ENCODE measurements at regions not wholly inside any gene's neighbourhood (a gene's known extent, or its start where the extent isn't known, plus 50 kb on each side); places are given as distances from the start of the nearest gene placed in this dataset.

DNA sequence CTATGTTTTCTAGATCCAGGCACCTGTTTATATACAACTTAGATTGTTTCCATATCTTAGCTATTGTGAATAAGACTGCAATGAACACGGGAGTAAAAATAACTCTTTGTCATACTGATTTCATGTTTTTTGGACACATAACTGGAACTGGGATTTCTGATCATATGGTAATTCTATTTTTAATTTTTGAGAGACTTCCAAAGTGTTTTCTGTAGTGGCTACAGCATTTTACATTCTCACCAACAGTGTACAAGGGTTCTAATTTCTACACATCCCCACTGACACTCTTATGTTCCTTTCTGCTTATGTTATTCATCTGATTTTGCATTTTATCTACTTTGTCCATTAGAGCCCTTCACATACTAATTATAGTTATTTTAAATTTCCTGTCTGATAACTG, 1152.9 kb downstream of the SLITRK1 start:
- TF ChIP-seq MAX (IDR thresholded peaks at IDR 0.05; ENCODE audit: low read depth, low read length) (no peak), POLR2AphosphoS5 (IDR thresholded peaks at IDR 0.05; ENCODE audit: low read length) (no peak), CTCF (IDR thresholded peaks at IDR 0.05 in 2 of 3, conservative IDR thresholded peaks at IDR 0.05 in 1 of 3; ENCODE audit: control insufficient read depth in 2 of 3, extremely low read depth in 1 of 3, insufficient read depth in 1 of 3, low read depth in 3 of 3, low read length in 3 of 3) (no peak), POLR2A (IDR thresholded peaks at IDR 0.05; ENCODE audit: low read depth, low read length) (no peak), JUND (IDR thresholded peaks at IDR 0.05; ENCODE audit: low read depth, low read length) (no peak), KDM1A (IDR thresholded peaks at IDR 0.05; ENCODE audit: borderline replicate concordance) (no peak), SMAD5 (IDR thresholded peaks at IDR 0.05; ENCODE audit: low read depth) (no peak), SREBF1 (IDR thresholded peaks at IDR 0.05; ENCODE audit: low read length) (no peak), SMARCA5 (IDR thresholded peaks at IDR 0.05) (no peak), ZBTB11 (CRISPR knock-in tag; IDR thresholded peaks at IDR 0.05) (no peak), CHD2 (IDR thresholded peaks at IDR 0.05; ENCODE audit: borderline replicate concordance, low read depth, low read length) (no peak), EGR1 (IDR thresholded peaks at IDR 0.05; ENCODE audit: borderline replicate concordance in 1 of 2, low read depth in 2 of 2, low read length in 2 of 2) (no peak), TCF12 (IDR thresholded peaks at IDR 0.05; ENCODE audit: low read depth, low read length) (no peak)
- TF ChIP-seq, protein P1, sequence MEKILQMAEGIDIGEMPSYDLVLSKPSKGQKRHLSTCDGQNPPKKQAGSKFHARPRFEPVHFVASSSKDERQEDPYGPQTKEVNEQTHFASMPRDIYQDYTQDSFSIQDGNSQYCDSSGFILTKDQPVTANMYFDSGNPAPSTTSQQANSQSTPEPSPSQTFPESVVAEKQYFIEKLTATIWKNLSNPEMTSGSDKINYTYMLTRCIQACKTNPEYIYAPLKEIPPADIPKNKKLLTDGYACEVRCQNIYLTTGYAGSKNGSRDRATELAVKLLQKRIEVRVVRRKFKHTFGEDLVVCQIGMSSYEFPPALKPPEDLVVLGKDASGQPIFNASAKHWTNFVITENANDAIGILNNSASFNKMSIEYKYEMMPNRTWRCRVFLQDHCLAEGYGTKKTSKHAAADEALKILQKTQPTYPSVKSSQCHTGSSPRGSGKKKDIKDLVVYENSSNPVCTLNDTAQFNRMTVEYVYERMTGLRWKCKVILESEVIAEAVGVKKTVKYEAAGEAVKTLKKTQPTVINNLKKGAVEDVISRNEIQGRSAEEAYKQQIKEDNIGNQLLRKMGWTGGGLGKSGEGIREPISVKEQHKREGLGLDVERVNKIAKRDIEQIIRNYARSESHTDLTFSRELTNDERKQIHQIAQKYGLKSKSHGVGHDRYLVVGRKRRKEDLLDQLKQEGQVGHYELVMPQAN (conservative IDR thresholded peaks at IDR 0.05): no peak

Data from GM12878 (cell line).